ENCODE measurements at regions not wholly inside any gene's neighbourhood (a gene's known extent, or its start where the extent isn't known, plus 50 kb on each side); places are given as distances from the start of the nearest gene placed in this dataset.

DNA sequence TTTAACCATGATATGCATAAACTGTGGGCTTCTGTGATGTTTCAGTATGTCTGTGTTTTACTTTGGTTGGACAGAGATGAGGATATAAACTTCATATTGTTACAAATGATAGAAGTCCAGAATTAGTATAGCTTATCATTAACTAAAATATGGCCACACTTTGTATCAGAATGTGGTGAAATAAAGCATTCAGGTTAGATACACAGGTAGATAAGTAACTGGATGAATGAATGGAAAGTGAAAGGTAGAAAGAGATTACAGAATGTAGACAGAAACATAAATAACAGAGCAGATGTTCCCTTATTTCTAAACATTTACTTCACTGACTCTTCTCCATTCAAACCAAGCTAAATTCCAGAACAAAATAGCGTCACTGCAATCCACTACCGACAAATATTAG is 1033.8 kb downstream of the CDH18 start:
- H3K4me3 ChIP-seq (ENCODE audit: low read length), result no peak overlapping the region
- no peak overlapping the region for H3K4me2 ChIP-seq (ENCODE audit: low read length)
- H4K20me1 ChIP-seq (ENCODE audit: control insufficient read depth, insufficient read depth, low read depth, low read length), result no peaks in the 10 kb centered on the region
- H3K9me3 ChIP-seq (ENCODE audit: control insufficient read depth, insufficient read depth, low read length), result no peaks in the 10 kb centered on the region; the same call in 1 of the 2 replicates
- H3K27me3 ChIP-seq (ENCODE audit: control insufficient read depth, low read length), result no peaks in the 10 kb centered on the region
- H3K4me1 ChIP-seq (ENCODE audit: control insufficient read depth, low read length), result no peaks in the 10 kb centered on the region
- no peak overlapping the region for H3K27ac ChIP-seq (ENCODE audit: low read depth, low read length)
- no peaks in the 10 kb centered on the region for H3K36me3 ChIP-seq (ENCODE audit: control insufficient read depth, low read length)
- H3K79me2 ChIP-seq (ENCODE audit: control insufficient read depth, low read length), result no peaks in the 10 kb centered on the region
- no peaks in the 10 kb centered on the region for H3F3A ChIP-seq (ENCODE audit: control insufficient read depth, insufficient read depth)
- TF ChIP-seq EZH2phosphoT487 (IDR thresholded peaks at IDR 0.05; ENCODE audit: borderline replicate concordance, low read length), result no peak
- TF ChIP-seq, protein P1, sequence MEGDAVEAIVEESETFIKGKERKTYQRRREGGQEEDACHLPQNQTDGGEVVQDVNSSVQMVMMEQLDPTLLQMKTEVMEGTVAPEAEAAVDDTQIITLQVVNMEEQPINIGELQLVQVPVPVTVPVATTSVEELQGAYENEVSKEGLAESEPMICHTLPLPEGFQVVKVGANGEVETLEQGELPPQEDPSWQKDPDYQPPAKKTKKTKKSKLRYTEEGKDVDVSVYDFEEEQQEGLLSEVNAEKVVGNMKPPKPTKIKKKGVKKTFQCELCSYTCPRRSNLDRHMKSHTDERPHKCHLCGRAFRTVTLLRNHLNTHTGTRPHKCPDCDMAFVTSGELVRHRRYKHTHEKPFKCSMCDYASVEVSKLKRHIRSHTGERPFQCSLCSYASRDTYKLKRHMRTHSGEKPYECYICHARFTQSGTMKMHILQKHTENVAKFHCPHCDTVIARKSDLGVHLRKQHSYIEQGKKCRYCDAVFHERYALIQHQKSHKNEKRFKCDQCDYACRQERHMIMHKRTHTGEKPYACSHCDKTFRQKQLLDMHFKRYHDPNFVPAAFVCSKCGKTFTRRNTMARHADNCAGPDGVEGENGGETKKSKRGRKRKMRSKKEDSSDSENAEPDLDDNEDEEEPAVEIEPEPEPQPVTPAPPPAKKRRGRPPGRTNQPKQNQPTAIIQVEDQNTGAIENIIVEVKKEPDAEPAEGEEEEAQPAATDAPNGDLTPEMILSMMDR (IDR thresholded peaks at IDR 0.05; ENCODE audit: low read depth, low read length, poor library complexity, severe bottlenecking), result no peak
- H3K9me2 ChIP-seq (replicated peaks; ENCODE audit: control insufficient read depth, low read length), result no peaks in the 10 kb centered on the region

DNA sequence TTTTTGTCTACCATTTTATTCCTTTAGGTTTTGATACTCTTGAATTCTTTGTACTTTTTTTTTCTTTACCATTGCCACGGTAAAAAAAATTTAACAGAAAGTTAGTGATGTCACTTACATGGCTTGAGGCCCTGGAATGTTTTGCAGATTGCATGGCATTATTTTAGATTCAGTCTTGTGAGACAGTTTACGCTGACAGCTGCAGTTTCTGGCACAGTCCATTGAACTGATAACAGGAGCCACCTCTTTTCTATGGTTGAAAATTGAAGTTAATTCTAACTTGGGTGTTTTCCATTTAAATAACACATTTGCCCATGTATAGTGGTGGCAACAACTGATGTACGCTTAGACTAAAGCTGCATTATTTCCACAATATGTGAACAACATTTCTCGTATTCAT is 1028.5 kb downstream of the CDH18 start:
- no peaks in the 10 kb centered on the region for H3K36me3 ChIP-seq (ENCODE audit: control insufficient read depth, low read length)
- H3K9me3 ChIP-seq (ENCODE audit: control insufficient read depth, insufficient read depth, low read length), result no peaks in the 10 kb centered on the region; the same call in 1 of the 2 replicates
- no peaks in the 10 kb centered on the region for H3K27me3 ChIP-seq (ENCODE audit: control insufficient read depth, low read length)
- H3K4me2 ChIP-seq (ENCODE audit: low read length), result no peak overlapping the region
- TF ChIP-seq, protein P1 (IDR thresholded peaks at IDR 0.05; ENCODE audit: low read depth, low read length, poor library complexity, severe bottlenecking), result no peak
- TF ChIP-seq EZH2phosphoT487 (IDR thresholded peaks at IDR 0.05; ENCODE audit: borderline replicate concordance, low read length), result no peak
- no peaks in the 10 kb centered on the region for H3K9me2 ChIP-seq (replicated peaks; ENCODE audit: control insufficient read depth, low read length)
- no peaks in the 10 kb centered on the region for H3F3A ChIP-seq (ENCODE audit: control insufficient read depth, insufficient read depth)
- no peak overlapping the region for H3K27ac ChIP-seq (ENCODE audit: low read depth, low read length)
- H3K4me3 ChIP-seq (ENCODE audit: low read length), result no peak overlapping the region
- no peaks in the 10 kb centered on the region for H3K79me2 ChIP-seq (ENCODE audit: control insufficient read depth, low read length)
- H3K4me1 ChIP-seq (ENCODE audit: control insufficient read depth, low read length), result no peaks in the 10 kb centered on the region
- no peaks in the 10 kb centered on the region for H4K20me1 ChIP-seq (ENCODE audit: control insufficient read depth, insufficient read depth, low read depth, low read length)

DNA sequence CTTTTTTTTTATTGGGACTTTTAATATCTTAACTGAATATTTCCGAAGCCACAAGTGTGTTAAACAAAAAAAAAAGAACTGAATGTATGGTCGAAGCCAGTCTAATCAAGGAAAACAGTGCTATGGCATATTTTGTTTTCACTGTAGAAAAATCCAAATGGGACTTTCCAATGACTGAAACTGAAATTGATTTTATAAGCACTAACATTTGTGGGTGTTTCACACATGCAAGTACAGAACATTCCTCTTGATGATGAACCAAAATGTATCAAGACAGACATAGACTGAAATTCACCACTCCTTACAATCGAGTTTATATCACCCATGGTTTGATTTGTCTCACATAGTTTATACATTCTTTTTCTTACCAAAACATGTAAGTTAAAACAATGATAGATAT is 1026.8 kb downstream of the CDH18 start:
- no peak overlapping the region for H3K27ac ChIP-seq (ENCODE audit: low read depth, low read length)
- no peaks in the 10 kb centered on the region for H3K79me2 ChIP-seq (ENCODE audit: control insufficient read depth, low read length)
- no peaks in the 10 kb centered on the region for H3K4me1 ChIP-seq (ENCODE audit: control insufficient read depth, low read length)
- no peaks in the 10 kb centered on the region for H3K27me3 ChIP-seq (ENCODE audit: control insufficient read depth, low read length)
- no peak overlapping the region for H3K4me2 ChIP-seq (ENCODE audit: low read length)
- no peaks in the 10 kb centered on the region for H3F3A ChIP-seq (ENCODE audit: control insufficient read depth, insufficient read depth)
- TF ChIP-seq EZH2phosphoT487 (IDR thresholded peaks at IDR 0.05; ENCODE audit: borderline replicate concordance, low read length), result no peak
- TF ChIP-seq, protein P1 (IDR thresholded peaks at IDR 0.05; ENCODE audit: low read depth, low read length, poor library complexity, severe bottlenecking), result no peak
- no peaks in the 10 kb centered on the region; the same call in 1 of the 2 replicates for H3K9me3 ChIP-seq (ENCODE audit: control insufficient read depth, insufficient read depth, low read length)
- H3K36me3 ChIP-seq (ENCODE audit: control insufficient read depth, low read length), result no peaks in the 10 kb centered on the region
- H3K9me2 ChIP-seq (replicated peaks; ENCODE audit: control insufficient read depth, low read length), result no peaks in the 10 kb centered on the region
- H4K20me1 ChIP-seq (ENCODE audit: control insufficient read depth, insufficient read depth, low read depth, low read length), result no peaks in the 10 kb centered on the region
- H3K4me3 ChIP-seq (ENCODE audit: low read length), result no peak overlapping the region

DNA sequence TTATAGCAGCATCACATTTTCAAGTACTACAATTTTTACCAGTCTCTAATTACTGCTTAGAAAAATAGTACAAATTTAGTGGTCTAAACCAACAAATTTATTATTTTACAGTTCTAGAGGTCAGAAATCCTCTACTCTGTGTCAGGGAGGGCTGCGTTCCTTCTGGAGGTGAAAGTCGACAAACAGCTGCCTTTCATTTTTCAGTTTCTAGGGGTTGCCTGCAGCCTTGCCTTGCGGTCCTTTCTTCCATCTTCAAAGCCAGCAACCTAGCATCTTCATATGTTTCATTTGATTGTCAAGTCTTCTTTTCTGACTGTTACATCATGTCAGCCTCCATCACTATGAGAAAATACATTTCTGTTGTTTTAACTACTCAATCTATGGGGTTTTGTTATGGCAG is 1022.1 kb downstream of the CDH18 start:
- Histone ChIP-seq H3K9me3 (ENCODE audit: control insufficient read depth, insufficient read depth, low read length) (no peaks in the 10 kb centered on the region), H3F3A (ENCODE audit: control insufficient read depth, insufficient read depth) (no peaks in the 10 kb centered on the region), H3K79me2 (ENCODE audit: control insufficient read depth, low read length) (no peaks in the 10 kb centered on the region), H3K4me3 (ENCODE audit: low read length) (no peak overlapping the region), H3K9me2 (replicated peaks; ENCODE audit: control insufficient read depth, low read length) (no peaks in the 10 kb centered on the region), H4K20me1 (ENCODE audit: control insufficient read depth, insufficient read depth, low read depth, low read length) (no peaks in the 10 kb centered on the region), H3K27me3 (ENCODE audit: control insufficient read depth, low read length) (no peaks in the 10 kb centered on the region), H3K27ac (ENCODE audit: low read depth, low read length) (no peak overlapping the region), H3K36me3 (ENCODE audit: control insufficient read depth, low read length) (no peaks in the 10 kb centered on the region), H3K4me1 (ENCODE audit: control insufficient read depth, low read length) (no peaks in the 10 kb centered on the region), H3K4me2 (ENCODE audit: low read length) (no peak overlapping the region)
- TF ChIP-seq, protein P1 (IDR thresholded peaks at IDR 0.05; ENCODE audit: low read depth, low read length, poor library complexity, severe bottlenecking), result no peak
- TF ChIP-seq EZH2phosphoT487 (IDR thresholded peaks at IDR 0.05; ENCODE audit: borderline replicate concordance, low read length), result no peak
